Liver (tissue), 8 donors: ENCODE measurements at regions not wholly inside any gene's neighbourhood (a gene's known extent, or its start where the extent isn't known, plus 50 kb on each side); places are given as distances from the start of the nearest gene placed in this dataset.

Experiments
- DNase-seq: peaks from one replicate; pipeline ENCODE4 v3.0.0-alpha.2; 2017; ENCODE audit warnings: low spot score
- H3K27ac ChIP-seq, 2 donors: one replicate each; pipeline ENCODE4 v1.7.0; 2013; ENCODE audit warnings: inconsistent platforms in 2 of 2, low read length in 2 of 2, control low read depth in 1 of 2, low read depth in 1 of 2, mild to moderate bottlenecking in 1 of 2
- H3K27me3 ChIP-seq, 4 donors: one replicate each; pipeline versions ENCODE4 v1.6.1 to v1.7.0; 2013; ENCODE audit warnings: low read length in 3 of 4, inconsistent platforms in 1 of 4, mild to moderate bottlenecking in 1 of 4, moderate library complexity in 1 of 4; ENCODE audit not compliant: control insufficient read depth in 4 of 4, insufficient read depth in 4 of 4
- H3K36me3 ChIP-seq, 4 donors: one replicate each; pipeline versions ENCODE4 v1.6.1 to v1.7.0; 2013; ENCODE audit warnings: low read length in 3 of 4, mild to moderate bottlenecking in 3 of 4, low read depth in 1 of 4, moderate library complexity in 1 of 4; ENCODE audit not compliant: control insufficient read depth in 4 of 4, insufficient read depth in 3 of 4
- H3K4me1 ChIP-seq, 4 donors: one replicate each; pipeline versions ENCODE4 v1.6.1 to v1.7.0; 2013; ENCODE audit warnings: low read length in 3 of 4, mild to moderate bottlenecking in 3 of 4, moderate library complexity in 1 of 4; ENCODE audit not compliant: control insufficient read depth in 4 of 4, insufficient read depth in 4 of 4
- H3K4me3 ChIP-seq, 3 donors: one replicate each; pipeline versions ENCODE4 v1.6.1 to v1.7.0; 2013; ENCODE audit warnings: low read length in 3 of 3, control low read depth in 1 of 3, low read depth in 1 of 3, mild to moderate bottlenecking in 1 of 3
- H3K9ac ChIP-seq, 2 donors: one replicate each; pipeline ENCODE4 v1.7.0; 2013; ENCODE audit warnings: low read length in 2 of 2, mild to moderate bottlenecking in 2 of 2, moderate library complexity in 2 of 2, control low read depth in 1 of 2, low read depth in 1 of 2
- H3K9me3 ChIP-seq, 4 donors: one replicate each; pipeline versions ENCODE4 v1.6.1 to v1.7.0; 2013; ENCODE audit warnings: low read length in 3 of 4; ENCODE audit not compliant: control insufficient read depth in 4 of 4
- ATF3 ChIP-seq: IDR thresholded peaks from 2 replicates; pipeline ENCODE4 v1.6.1; 2016; ENCODE audit warnings: antibody characterized with exemption
- CTCF ChIP-seq: fragments of 150-350 bp; IDR thresholded peaks from 2 replicates; pipeline ENCODE4 v1.5.1; 2017; ENCODE audit warnings: improper control_type of control experiment, low read depth, low read length; ENCODE audit not compliant: missing input control
- EGR1 ChIP-seq, 2 donors: IDR thresholded peaks; 2 replicates each; pipeline ENCODE4 v1.6.1; 2016 to 2018; ENCODE audit warnings: antibody characterized with exemption in 2 of 2, low read depth in 2 of 2
- FOXA1 ChIP-seq: IDR thresholded peaks from 2 replicates; pipeline ENCODE4 v1.6.1; 2016; ENCODE audit warnings: antibody characterized with exemption
- FOXA2 ChIP-seq: IDR thresholded peaks from 2 replicates; pipeline ENCODE4 v1.6.1; 2016; ENCODE audit warnings: antibody characterized with exemption
- GABPA ChIP-seq, 2 donors: IDR thresholded peaks in 1 of 2; conservative IDR thresholded peaks in 1 of 2; 2 replicates each; pipeline ENCODE4 v1.6.1; 2016; ENCODE audit warnings: antibody characterized with exemption in 2 of 2, mild to moderate bottlenecking in 1 of 2, moderate library complexity in 1 of 2
- HNF4G ChIP-seq: IDR thresholded peaks from 2 replicates; pipeline ENCODE4 v1.6.1; 2016; ENCODE audit warnings: antibody characterized with exemption
- JUND ChIP-seq, 2 donors: IDR thresholded peaks; 2 replicates each; pipeline ENCODE4 v1.6.1; 2016; ENCODE audit warnings: antibody characterized with exemption in 2 of 2
- MAX ChIP-seq: IDR thresholded peaks from 2 replicates; pipeline ENCODE4 v1.6.1; 2016; ENCODE audit warnings: antibody characterized with exemption
- NR2F2 ChIP-seq: IDR thresholded peaks from 2 replicates; pipeline ENCODE4 v1.6.1; 2016; ENCODE audit warnings: antibody characterized with exemption
- RXRA ChIP-seq, 2 donors: IDR thresholded peaks; 2 replicates each; pipeline ENCODE4 v1.6.1; 2017 to 2018; ENCODE audit warnings: antibody characterized with exemption in 2 of 2, mild to moderate bottlenecking in 1 of 2
- SP1 ChIP-seq: IDR thresholded peaks from 2 replicates; pipeline ENCODE4 v1.6.1; 2018; ENCODE audit warnings: antibody characterized with exemption, mild to moderate bottlenecking
- TAF1 ChIP-seq: conservative IDR thresholded peaks from 2 replicates; pipeline ENCODE4 v1.6.1; 2016; ENCODE audit warnings: antibody characterized with exemption, mild to moderate bottlenecking
- YY1 ChIP-seq: IDR thresholded peaks from 2 replicates; pipeline ENCODE4 v1.6.1; 2016; ENCODE audit warnings: antibody characterized with exemption, mild to moderate bottlenecking
- WGBS: extraction: QIAGEN DNeasy Blood & Tissue Kit; methylation state at CpG from one replicate; pipeline ENCODE4 v1.1.7; 2013; 5-methylcytosine and 5-hydroxymethylcytosine counted together
- TF ChIP-seq, protein P1 (sequence below): IDR thresholded peaks from 2 replicates; pipeline ENCODE4 v1.6.1; 2016; ENCODE audit warnings: antibody characterized with exemption, mild to moderate bottlenecking
- donor health status: healthy.
- donor health status: healthy.
- donor health status: healthy.
- donor health status: healthy.
- donor health status: healthy.

DNA sequence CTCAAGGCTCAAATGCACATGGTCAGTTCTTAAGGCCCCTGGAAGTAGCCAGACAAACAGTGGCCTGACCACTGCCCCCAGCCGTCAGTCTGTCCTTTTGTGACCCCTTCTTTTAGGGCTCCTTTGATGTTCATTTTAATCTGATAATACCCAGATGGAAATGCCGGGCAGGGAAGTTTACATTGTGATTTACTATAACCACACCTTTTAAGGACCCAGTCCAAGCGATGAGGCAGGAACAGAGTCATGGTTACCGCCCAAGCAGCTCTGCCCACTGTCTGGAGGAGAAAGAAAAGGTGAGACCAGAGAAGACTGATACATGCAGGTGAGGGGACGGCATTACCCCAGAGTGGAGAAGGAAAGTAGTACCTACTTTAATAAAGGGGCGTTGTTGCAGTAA lies 110.6 kb downstream of the PLEKHG1 start:
- no peak for DNase-seq
- H3K9ac ChIP-seq = no peak overlapping the region
- WGBS = 76% methylated on average over 6 of the region's 6 CpGs
- peaks cover 0 to 17% (median 8%) of the 10 kb centered on the region in 4 donors for H3K4me1 ChIP-seq
- H3K36me3 ChIP-seq = no peaks in the 10 kb centered on the region
- no peak overlapping the region for H3K4me3 ChIP-seq
- no peak for TF ChIP-seq EGR1 (IDR thresholded peaks at IDR 0.05; ENCODE audit: low read depth in 2 of 2)
- no peak for TF ChIP-seq RXRA (IDR thresholded peaks at IDR 0.05)
- no peak for TF ChIP-seq NR2F2
- TF ChIP-seq GABPA (IDR thresholded peaks at IDR 0.05 in 1 of 2, conservative IDR thresholded peaks at IDR 0.05 in 1 of 2) = no peak
- TF ChIP-seq TAF1 = no peak
- no peak for TF ChIP-seq SP1
- TF ChIP-seq HNF4G = no peak
- TF ChIP-seq JUND (IDR thresholded peaks at IDR 0.05) = no peak
- TF ChIP-seq YY1 = no peak
- TF ChIP-seq MAX = no peak
- no peak for TF ChIP-seq CTCF
- no peak for TF ChIP-seq FOXA2
- no peak for TF ChIP-seq FOXA1
- TF ChIP-seq, protein P1, sequence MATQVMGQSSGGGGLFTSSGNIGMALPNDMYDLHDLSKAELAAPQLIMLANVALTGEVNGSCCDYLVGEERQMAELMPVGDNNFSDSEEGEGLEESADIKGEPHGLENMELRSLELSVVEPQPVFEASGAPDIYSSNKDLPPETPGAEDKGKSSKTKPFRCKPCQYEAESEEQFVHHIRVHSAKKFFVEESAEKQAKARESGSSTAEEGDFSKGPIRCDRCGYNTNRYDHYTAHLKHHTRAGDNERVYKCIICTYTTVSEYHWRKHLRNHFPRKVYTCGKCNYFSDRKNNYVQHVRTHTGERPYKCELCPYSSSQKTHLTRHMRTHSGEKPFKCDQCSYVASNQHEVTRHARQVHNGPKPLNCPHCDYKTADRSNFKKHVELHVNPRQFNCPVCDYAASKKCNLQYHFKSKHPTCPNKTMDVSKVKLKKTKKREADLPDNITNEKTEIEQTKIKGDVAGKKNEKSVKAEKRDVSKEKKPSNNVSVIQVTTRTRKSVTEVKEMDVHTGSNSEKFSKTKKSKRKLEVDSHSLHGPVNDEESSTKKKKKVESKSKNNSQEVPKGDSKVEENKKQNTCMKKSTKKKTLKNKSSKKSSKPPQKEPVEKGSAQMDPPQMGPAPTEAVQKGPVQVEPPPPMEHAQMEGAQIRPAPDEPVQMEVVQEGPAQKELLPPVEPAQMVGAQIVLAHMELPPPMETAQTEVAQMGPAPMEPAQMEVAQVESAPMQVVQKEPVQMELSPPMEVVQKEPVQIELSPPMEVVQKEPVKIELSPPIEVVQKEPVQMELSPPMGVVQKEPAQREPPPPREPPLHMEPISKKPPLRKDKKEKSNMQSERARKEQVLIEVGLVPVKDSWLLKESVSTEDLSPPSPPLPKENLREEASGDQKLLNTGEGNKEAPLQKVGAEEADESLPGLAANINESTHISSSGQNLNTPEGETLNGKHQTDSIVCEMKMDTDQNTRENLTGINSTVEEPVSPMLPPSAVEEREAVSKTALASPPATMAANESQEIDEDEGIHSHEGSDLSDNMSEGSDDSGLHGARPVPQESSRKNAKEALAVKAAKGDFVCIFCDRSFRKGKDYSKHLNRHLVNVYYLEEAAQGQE = no peak
- H3K9me3 ChIP-seq = no peaks in the 10 kb centered on the region
- H3K27me3 ChIP-seq = no peaks in the 10 kb centered on the region
- H3K27ac ChIP-seq = no peak overlapping the region

GRCh38 chr6:150711061-150711460 lies 111.4 kb downstream of the PLEKHG1 start:
- Histone ChIP-seq H3K27me3 (no peaks in the 10 kb centered on the region), H3K36me3 (no peaks in the 10 kb centered on the region), H3K4me1 (peaks cover 0 to 17% (median 8%) of the 10 kb centered on the region in 4 donors), H3K9me3 (no peaks in the 10 kb centered on the region), H3K9ac (no peak overlapping the region), H3K4me3 (no peak overlapping the region), H3K27ac (no peak overlapping the region)
- no peak for DNase-seq
- WGBS = 94% methylated on average over 4 of the region's 4 CpGs
- no peak for TF ChIP-seq EGR1 (IDR thresholded peaks at IDR 0.05; ENCODE audit: low read depth in 2 of 2)
- no peak for TF ChIP-seq SP1
- no peak for TF ChIP-seq RXRA (IDR thresholded peaks at IDR 0.05)
- no peak for TF ChIP-seq ATF3
- no peak for TF ChIP-seq YY1
